IMR-90 (cell line): ENCODE measurements at regions not wholly inside any gene's neighbourhood (a gene's known extent, or its start where the extent isn't known, plus 50 kb on each side); places are given as distances from the start of the nearest gene placed in this dataset.

Source experiments
- ATAC-seq: fragments of 200-7000 bp; cut with Tn5 transposase; 2 replicates; pipeline ENCODE4 v1.9.1; 2020; ENCODE audit warnings: low read depth, mild to moderate bottlenecking, moderate library complexity
- BruUV-seq: library from RNA; stranded (reverse); fragments of 400-500 nt; replicated peaks from 2 replicates; lab custom pipeline; 2021; lab: Mats Ljungman, UMichigan
- CTCF ChIA-PET: fragments of 300-600 bp; formaldehyde crosslinking; extraction: SDS; loops from one replicate; lab custom pipeline; 2021; ENCODE audit warnings: antibody characterized with exemption; lab: Yijun Ruan, JAX
- POLR2A ChIA-PET: fragments of 300-600 bp; sonication (Branson Sonifier 250); formaldehyde crosslinking; loops from one replicate; lab custom pipeline; 2022; ENCODE audit warnings: antibody characterized with exemption; ENCODE audit not compliant: unreplicated experiment; lab: Charles Lee
- DNase-seq: peaks from one replicate; pipeline ENCODE4 v3.0.0; 2013
- H2AFZ ChIP-seq: replicated peaks from 2 replicates; pipeline ENCODE3; 2013; ENCODE audit warnings: low read length, mild to moderate bottlenecking; ENCODE audit not compliant: poor library complexity
- H2AK5ac ChIP-seq: 2 replicates; pipeline ENCODE4 v1.6.1; 2013; ENCODE audit warnings: low read depth, low read length, inconsistent platforms
- H2AK9ac ChIP-seq: replicated peaks from 2 replicates; pipeline ENCODE3; 2013; ENCODE audit warnings: mild to moderate bottlenecking, low read depth, low read length, moderate library complexity; ENCODE audit not compliant: poor library complexity
- H2BK120ac ChIP-seq: 2 replicates; pipeline ENCODE4 v1.6.1; 2013; ENCODE audit warnings: low read depth, low read length, inconsistent platforms
- H2BK15ac ChIP-seq: 3 replicates; pipeline ENCODE4 v1.6.1; 2013; ENCODE audit warnings: low read depth, low read length, inconsistent platforms
- H2BK20ac ChIP-seq: 2 replicates; pipeline ENCODE4 v1.6.1; 2013; ENCODE audit warnings: low read depth, mild to moderate bottlenecking, inconsistent platforms, low read length, moderate library complexity
- H2BK5ac ChIP-seq: 2 replicates; pipeline ENCODE4 v1.6.1; 2013; ENCODE audit warnings: mild to moderate bottlenecking, low read depth, low read length, inconsistent platforms; ENCODE audit not compliant: poor library complexity, severe bottlenecking
- H3K14ac ChIP-seq: replicated peaks from 2 replicates; pipeline ENCODE4 v1.6.1; 2013; ENCODE audit warnings: low read depth, low read length, inconsistent platforms
- H3K18ac ChIP-seq: 2 replicates; pipeline ENCODE4 v1.6.1; 2013; ENCODE audit warnings: low read depth, low read length, control low read depth
- H3K23ac ChIP-seq: 2 replicates; pipeline ENCODE4 v1.6.1; 2013; ENCODE audit warnings: low read depth, low read length, inconsistent platforms
- H3K27ac ChIP-seq: 2 replicates; pipeline ENCODE4 v1.5.1; 2013; ENCODE audit warnings: mild to moderate bottlenecking, control low read depth, low read length; ENCODE audit not compliant: insufficient read depth
- H3K27me3 ChIP-seq: 2 replicates; pipeline ENCODE4 v1.6.1; 2013; ENCODE audit warnings: low read length; ENCODE audit not compliant: control insufficient read depth, insufficient read depth
- H3K36me3 ChIP-seq: 2 replicates; pipeline ENCODE4 v1.6.1; 2013; ENCODE audit warnings: low read length, mixed read lengths; ENCODE audit not compliant: control insufficient read depth, insufficient read depth
- H3K4ac ChIP-seq: 2 replicates; pipeline ENCODE4 v1.6.1; 2013; ENCODE audit warnings: low read depth, low read length, inconsistent platforms
- H3K4me1 ChIP-seq: 2 replicates; pipeline ENCODE4 v1.6.1; 2013; ENCODE audit warnings: low read length, mixed read lengths; ENCODE audit not compliant: control insufficient read depth, insufficient read depth
- H3K4me2 ChIP-seq: 2 replicates; pipeline ENCODE4 v1.6.1; 2013; ENCODE audit warnings: low read depth, mild to moderate bottlenecking, control low read depth, low read length, moderate library complexity
- H3K4me3 ChIP-seq: 2 replicates; pipeline ENCODE4 v1.5.1; 2013; ENCODE audit warnings: low read depth, mild to moderate bottlenecking, control low read depth, low read length, moderate library complexity; ENCODE audit not compliant: insufficient read depth
- H3K56ac ChIP-seq: 2 replicates; pipeline ENCODE4 v1.6.1; 2013; ENCODE audit warnings: low read length, inconsistent platforms; ENCODE audit not compliant: insufficient read depth; ENCODE audit errors: extremely low read depth
- H3K79me1 ChIP-seq, 2 experiments: 2 replicates each; pipeline ENCODE4 v1.6.1; 2013; ENCODE audit warnings: low read length in 2 of 2, inconsistent platforms in 1 of 2, low read depth in 1 of 2
- H3K9ac ChIP-seq: 2 replicates; pipeline ENCODE4 v1.6.1; 2013; ENCODE audit warnings: low read depth, low read length, control low read depth
- H3K9me1 ChIP-seq: 2 replicates; pipeline ENCODE4 v1.6.1; 2013; ENCODE audit warnings: low read length, inconsistent platforms; ENCODE audit not compliant: insufficient read depth
- H3K9me3 ChIP-seq: 2 replicates; pipeline ENCODE4 v1.6.1; 2013; ENCODE audit warnings: low read length; ENCODE audit not compliant: control insufficient read depth, insufficient read depth
- H4K20me1 ChIP-seq: 2 replicates; pipeline ENCODE4 v1.6.1; 2013; ENCODE audit warnings: low read length, inconsistent platforms; ENCODE audit not compliant: insufficient read depth
- H4K5ac ChIP-seq: 2 replicates; pipeline ENCODE4 v1.6.1; 2013; ENCODE audit warnings: mild to moderate bottlenecking, low read depth, low read length, control low read depth
- H4K8ac ChIP-seq, 2 experiments: 2 replicates each; pipeline ENCODE4 v1.6.1; 2013; ENCODE audit warnings: low read depth in 2 of 2, low read length in 2 of 2, control low read depth in 1 of 2, inconsistent platforms in 1 of 2
- H4K91ac ChIP-seq: 2 replicates; pipeline ENCODE4 v1.6.1; 2013; ENCODE audit warnings: low read depth, low read length, inconsistent platforms; ENCODE audit not compliant: insufficient read depth
- BHLHE40 ChIP-seq: fragments of 150-350 bp; IDR thresholded peaks from 2 replicates; pipeline ENCODE4 v1.6.1; 2016; ENCODE audit warnings: mild to moderate bottlenecking, low read depth, low read length
- CEBPB ChIP-seq: IDR thresholded peaks from 2 replicates; pipeline ENCODE4 v1.6.1; 2012; ENCODE audit warnings: low read depth, low read length, improper control_type of control experiment
- FOS ChIP-seq: fragments of 150-350 bp; IDR thresholded peaks from 2 replicates; pipeline ENCODE4 v1.6.1; 2016; ENCODE audit warnings: low read depth, low read length
- MAFK ChIP-seq: IDR thresholded peaks from 2 replicates; pipeline ENCODE4 v1.6.1; 2012; ENCODE audit warnings: low read depth, low read length, improper control_type of control experiment
- NFE2L2 ChIP-seq: fragments of 150-350 bp; IDR thresholded peaks from 2 replicates; pipeline ENCODE4 v1.6.1; 2016; ENCODE audit warnings: low read depth, mild to moderate bottlenecking, low read length
- POLR2A ChIP-seq: IDR thresholded peaks from 2 replicates; pipeline ENCODE4 v1.6.1; 2012; ENCODE audit warnings: mild to moderate bottlenecking, low read depth, low read length
- RAD21 ChIP-seq: IDR thresholded peaks from 2 replicates; pipeline ENCODE4 v1.6.1; 2012; ENCODE audit warnings: low read length, improper control_type of control experiment
- RCOR1 ChIP-seq: IDR thresholded peaks from 2 replicates; pipeline ENCODE4 v1.6.1; 2012; ENCODE audit warnings: mild to moderate bottlenecking, low read length, improper control_type of control experiment; ENCODE audit not compliant: insufficient replicate concordance
- RFX5 ChIP-seq: IDR thresholded peaks from 2 replicates; pipeline ENCODE4 v1.8.0; 2012; ENCODE audit warnings: low read depth, mild to moderate bottlenecking, low read length, moderate library complexity
- SMC3 ChIP-seq: fragments of 150-350 bp; IDR thresholded peaks from 2 replicates; pipeline ENCODE4 v1.6.1; 2016; ENCODE audit warnings: low read depth, mild to moderate bottlenecking, antibody characterized with exemption, low read length, moderate library complexity
- WGBS, 2 experiments: methylation state at CpG; one replicate each; pipeline versions ENCODE4 v1.1.5 to v1.1.7; 2013; ENCODE audit warnings: missing lambda C conversion rate in 2 of 2; ENCODE audit not compliant: insufficient read length in 1 of 2; ENCODE audit errors: extremely low coverage in 2 of 2; 5-methylcytosine and 5-hydroxymethylcytosine counted together
- dilution Hi-C: fragments of 300-500 bp; cut with HindIII; formaldehyde crosslinking; loops from one replicate; pipeline ENCODE4 v1.14.3; 2018; ENCODE audit warnings: low sequenced_read_pairs; ENCODE audit not compliant: unreplicated experiment
- in situ Hi-C: fragments of 300-500 bp; cut with MboI; formaldehyde crosslinking; loops from 3 replicates; pipeline ENCODE4 v1.14.3; 2019; ENCODE audit warnings: low sequenced_read_pairs, inconsistent platforms, mixed read lengths
- intact Hi-C: fragments of 100-400 bp; cut with micrococcal nuclease; formaldehyde crosslinking; loops from 2 replicates; pipeline ENCODE4 v1.10.0; 2022
- TF ChIP-seq, protein P1 (sequence below): fragments of 150-350 bp; IDR thresholded peaks from 2 replicates; pipeline ENCODE4 v1.6.1; 2016; ENCODE audit warnings: low read depth, mild to moderate bottlenecking, low read length, moderate library complexity, borderline replicate concordance
- TF ChIP-seq, protein P2 (sequence below): conservative IDR thresholded peaks from 2 replicates; pipeline ENCODE4 v1.5.1; 2012; ENCODE audit warnings: mild to moderate bottlenecking, low read depth, low read length, improper control_type of control experiment
- TF ChIP-seq, protein P3 (sequence below): fragments of 150-350 bp; IDR thresholded peaks from 2 replicates; pipeline ENCODE4 v1.6.1; 2017; ENCODE audit warnings: mild to moderate bottlenecking, antibody characterized with exemption, low read length, low read depth

DNA sequence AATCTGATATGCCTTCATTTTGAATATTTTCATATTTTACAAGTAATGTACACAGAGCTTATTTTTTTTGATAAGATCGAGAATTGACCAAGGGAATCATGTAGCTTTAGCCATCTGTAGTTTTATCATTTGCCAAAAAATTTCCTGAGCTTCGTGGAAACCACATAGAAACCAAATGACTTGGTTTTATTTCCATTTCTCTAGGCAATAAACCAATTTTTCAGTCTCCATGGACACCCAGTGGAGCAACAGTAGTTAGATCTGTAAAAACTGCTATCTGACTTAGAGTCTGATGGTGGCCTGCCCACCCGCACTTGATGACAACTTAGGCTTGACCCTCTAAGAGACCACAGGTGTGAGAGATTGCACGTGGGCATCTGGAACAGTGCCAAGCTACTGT is 127.8 kb upstream of the CDK6 start:
- Histone ChIP-seq H3K9me1 (no peaks in the 10 kb centered on the region), H3K14ac (no peak overlapping the region), H3K23ac (no peak overlapping the region), H2BK15ac (no peak overlapping the region), H3K4ac (no peak overlapping the region), H3K4me3 (no peak overlapping the region), H3K27me3 (no peaks in the 10 kb centered on the region), H2AFZ (no peak overlapping the region), H3K4me2 (no peak overlapping the region), H2BK20ac (no peak overlapping the region), H2AK5ac (no peak overlapping the region), H3K4me1 (no peaks in the 10 kb centered on the region), H3K9me3 (peaks cover 1% of the 10 kb centered on the region; the same call in 1 of the 2 replicates), H2BK120ac (no peak overlapping the region), H3K36me3 (no peaks in the 10 kb centered on the region), H3K18ac (no peak overlapping the region), H2BK5ac (no peak overlapping the region), H3K9ac (no peak overlapping the region), H2AK9ac (no peak overlapping the region), H3K79me1 (no peaks in the 10 kb centered on the region), H3K56ac (no peak overlapping the region), H4K8ac (no peak overlapping the region), H4K5ac (no peak overlapping the region), H4K91ac (no peak overlapping the region), H3K27ac (no peak overlapping the region), H4K20me1 (no peaks in the 10 kb centered on the region)
- no peak for TF ChIP-seq MAFK
- TF ChIP-seq, protein P1, sequence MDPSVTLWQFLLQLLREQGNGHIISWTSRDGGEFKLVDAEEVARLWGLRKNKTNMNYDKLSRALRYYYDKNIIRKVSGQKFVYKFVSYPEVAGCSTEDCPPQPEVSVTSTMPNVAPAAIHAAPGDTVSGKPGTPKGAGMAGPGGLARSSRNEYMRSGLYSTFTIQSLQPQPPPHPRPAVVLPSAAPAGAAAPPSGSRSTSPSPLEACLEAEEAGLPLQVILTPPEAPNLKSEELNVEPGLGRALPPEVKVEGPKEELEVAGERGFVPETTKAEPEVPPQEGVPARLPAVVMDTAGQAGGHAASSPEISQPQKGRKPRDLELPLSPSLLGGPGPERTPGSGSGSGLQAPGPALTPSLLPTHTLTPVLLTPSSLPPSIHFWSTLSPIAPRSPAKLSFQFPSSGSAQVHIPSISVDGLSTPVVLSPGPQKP = no peak
- no peak for TF ChIP-seq NFE2L2
- no peak for TF ChIP-seq FOS
- TF ChIP-seq RFX5 = no peak
- no peak for TF ChIP-seq RCOR1
- TF ChIP-seq SMC3 = no peak
- no peak for TF ChIP-seq POLR2A
- TF ChIP-seq BHLHE40 = no peak
- TF ChIP-seq, protein P2, sequence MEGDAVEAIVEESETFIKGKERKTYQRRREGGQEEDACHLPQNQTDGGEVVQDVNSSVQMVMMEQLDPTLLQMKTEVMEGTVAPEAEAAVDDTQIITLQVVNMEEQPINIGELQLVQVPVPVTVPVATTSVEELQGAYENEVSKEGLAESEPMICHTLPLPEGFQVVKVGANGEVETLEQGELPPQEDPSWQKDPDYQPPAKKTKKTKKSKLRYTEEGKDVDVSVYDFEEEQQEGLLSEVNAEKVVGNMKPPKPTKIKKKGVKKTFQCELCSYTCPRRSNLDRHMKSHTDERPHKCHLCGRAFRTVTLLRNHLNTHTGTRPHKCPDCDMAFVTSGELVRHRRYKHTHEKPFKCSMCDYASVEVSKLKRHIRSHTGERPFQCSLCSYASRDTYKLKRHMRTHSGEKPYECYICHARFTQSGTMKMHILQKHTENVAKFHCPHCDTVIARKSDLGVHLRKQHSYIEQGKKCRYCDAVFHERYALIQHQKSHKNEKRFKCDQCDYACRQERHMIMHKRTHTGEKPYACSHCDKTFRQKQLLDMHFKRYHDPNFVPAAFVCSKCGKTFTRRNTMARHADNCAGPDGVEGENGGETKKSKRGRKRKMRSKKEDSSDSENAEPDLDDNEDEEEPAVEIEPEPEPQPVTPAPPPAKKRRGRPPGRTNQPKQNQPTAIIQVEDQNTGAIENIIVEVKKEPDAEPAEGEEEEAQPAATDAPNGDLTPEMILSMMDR = no peak
- no peak for TF ChIP-seq RAD21
- TF ChIP-seq, protein P3, sequence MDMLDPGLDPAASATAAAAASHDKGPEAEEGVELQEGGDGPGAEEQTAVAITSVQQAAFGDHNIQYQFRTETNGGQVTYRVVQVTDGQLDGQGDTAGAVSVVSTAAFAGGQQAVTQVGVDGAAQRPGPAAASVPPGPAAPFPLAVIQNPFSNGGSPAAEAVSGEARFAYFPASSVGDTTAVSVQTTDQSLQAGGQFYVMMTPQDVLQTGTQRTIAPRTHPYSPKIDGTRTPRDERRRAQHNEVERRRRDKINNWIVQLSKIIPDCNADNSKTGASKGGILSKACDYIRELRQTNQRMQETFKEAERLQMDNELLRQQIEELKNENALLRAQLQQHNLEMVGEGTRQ = no peak
- no peak for TF ChIP-seq CEBPB
- no TSS peak for BruUV-seq
- in situ Hi-C loops (no loop called here), dilution Hi-C loops (no loop called here), intact Hi-C loops (no loop called here)
- POLR2A ChIA-PET = no interaction called here
- DNase-seq = no peak
- CTCF ChIA-PET = no interaction called here
- WGBS, 2 experiments = 83% methylated on average over 2 of the region's 4 CpGs; no CpG with 5 or more reads in 1 of the 2 experiments
- no peak for ATAC-seq
